HEK293 (cell line): ENCODE measurements at regions not wholly inside any gene's neighbourhood (a gene's known extent, or its start where the extent isn't known, plus 50 kb on each side); places are given as distances from the start of the nearest gene placed in this dataset.

Experiments used
- HOXA7 ChIP-seq: sonication (generic); formaldehyde crosslinking; IDR thresholded peaks from 2 replicates; pipeline ENCODE4 v1.8.1; 2022; ENCODE audit warnings: missing genetic modification reagents, borderline replicate concordance
- ZNF404 ChIP-seq: fragments of 450-650 bp; formaldehyde crosslinking; IDR thresholded peaks from 2 replicates; pipeline ENCODE4 v1.5.1; 2017; ENCODE audit warnings: missing biosample characterization, missing genetic modification characterization
- TF ChIP-seq, protein P1 (sequence below): fragments of 450-650 bp; formaldehyde crosslinking; conservative IDR thresholded peaks from 2 replicates; pipeline ENCODE4 v1.5.1; 2016; ENCODE audit warnings: low read depth, missing biosample characterization, missing genetic modification characterization

- TF ChIP-seq, protein P1, sequence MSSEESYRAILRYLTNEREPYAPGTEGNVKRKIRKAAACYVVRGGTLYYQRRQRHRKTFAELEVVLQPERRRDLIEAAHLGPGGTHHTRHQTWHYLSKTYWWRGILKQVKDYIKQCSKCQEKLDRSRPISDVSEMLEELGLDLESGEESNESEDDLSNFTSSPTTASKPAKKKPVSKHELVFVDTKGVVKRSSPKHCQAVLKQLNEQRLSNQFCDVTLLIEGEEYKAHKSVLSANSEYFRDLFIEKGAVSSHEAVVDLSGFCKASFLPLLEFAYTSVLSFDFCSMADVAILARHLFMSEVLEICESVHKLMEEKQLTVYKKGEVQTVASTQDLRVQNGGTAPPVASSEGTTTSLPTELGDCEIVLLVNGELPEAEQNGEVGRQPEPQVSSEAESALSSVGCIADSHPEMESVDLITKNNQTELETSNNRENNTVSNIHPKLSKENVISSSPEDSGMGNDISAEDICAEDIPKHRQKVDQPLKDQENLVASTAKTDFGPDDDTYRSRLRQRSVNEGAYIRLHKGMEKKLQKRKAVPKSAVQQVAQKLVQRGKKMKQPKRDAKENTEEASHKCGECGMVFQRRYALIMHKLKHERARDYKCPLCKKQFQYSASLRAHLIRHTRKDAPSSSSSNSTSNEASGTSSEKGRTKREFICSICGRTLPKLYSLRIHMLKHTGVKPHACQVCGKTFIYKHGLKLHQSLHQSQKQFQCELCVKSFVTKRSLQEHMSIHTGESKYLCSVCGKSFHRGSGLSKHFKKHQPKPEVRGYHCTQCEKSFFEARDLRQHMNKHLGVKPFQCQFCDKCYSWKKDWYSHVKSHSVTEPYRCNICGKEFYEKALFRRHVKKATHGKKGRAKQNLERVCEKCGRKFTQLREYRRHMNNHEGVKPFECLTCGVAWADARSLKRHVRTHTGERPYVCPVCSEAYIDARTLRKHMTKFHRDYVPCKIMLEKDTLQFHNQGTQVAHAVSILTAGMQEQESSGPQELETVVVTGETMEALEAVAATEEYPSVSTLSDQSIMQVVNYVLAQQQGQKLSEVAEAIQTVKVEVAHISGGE = no peak
- TF ChIP-seq ZNF404 (no peak), HOXA7 (no peak)
Observed at GRCh38 chr10:52662256-52662655, 110.3 kb downstream of the MBL2 start.
